MM.1S (cell line): ENCODE measurements at regions not wholly inside any gene's neighbourhood (a gene's known extent, or its start where the extent isn't known, plus 50 kb on each side); places are given as distances from the start of the nearest gene placed in this dataset.

Experiments used
- CTCF ChIP-seq: fragments of 300-600 bp; sonication (generic); IDR thresholded peaks from 2 replicates; pipeline ENCODE4 v1.5.1; 2016; ENCODE audit warnings: antibody characterized with exemption, low read length, mixed read lengths
- EZH2 ChIP-seq: fragments of 300-600 bp; sonication (generic); optimal IDR thresholded peaks from 2 replicates; pipeline ENCODE3; 2017; ENCODE audit warnings: low read depth, mild to moderate bottlenecking, antibody characterized with exemption, low read length, mixed read lengths
- EZH2phosphoT487 ChIP-seq: fragments of 300-600 bp; sonication (generic); IDR thresholded peaks from 2 replicates; pipeline ENCODE4 v1.6.1; 2018; ENCODE audit warnings: antibody characterized with exemption, low read length

GRCh38 chr5:96079962-96080361 is 118.3 kb upstream of the ELL2 start:
- TF ChIP-seq EZH2phosphoT487, result no peak
- no peak for TF ChIP-seq CTCF
- no peak for TF ChIP-seq EZH2
